CD14-positive monocyte (primary cell): ENCODE measurements at regions not wholly inside any gene's neighbourhood (a gene's known extent, or its start where the extent isn't known, plus 50 kb on each side); places are given as distances from the start of the nearest gene placed in this dataset.

ENCODE experiments used
- DNase-seq, 3 donors: peaks; one replicate each; pipeline ENCODE4 v3.0.0-alpha.2; 2011 to 2022
- H2AFZ ChIP-seq: 2 replicates; pipeline ENCODE4 v1.6.0; 2012; ENCODE audit warnings: mild to moderate bottlenecking, low read depth, low read length, inconsistent platforms; ENCODE audit not compliant: insufficient read depth, poor library complexity, severe bottlenecking
- H3K27ac ChIP-seq, 2 donors: 1 replicate in 1 of 2; 2 replicates in 1 of 2; pipeline ENCODE4 v1.5.1; 2012 to 2013; ENCODE audit warnings: low read length in 2 of 2, control low read depth in 1 of 2, inconsistent platforms in 1 of 2, low read depth in 1 of 2, mild to moderate bottlenecking in 1 of 2
- H3K27me3 ChIP-seq, 2 donors: one replicate each; pipeline versions ENCODE4 v1.6.0 to v1.6.1; 2011 to 2013; ENCODE audit warnings: low read length in 2 of 2; ENCODE audit not compliant: control insufficient read depth in 2 of 2, insufficient read depth in 2 of 2
- H3K36me3 ChIP-seq, 2 donors: replicated peaks in 1 of 2; 1 replicate in 1 of 2; 2 replicates in 1 of 2; pipeline versions ENCODE4 v1.5.1 to v1.6.1; 2012 to 2013; ENCODE audit warnings: low read length in 2 of 2, control low read depth in 1 of 2, inconsistent platforms in 1 of 2, mild to moderate bottlenecking in 1 of 2; ENCODE audit not compliant: insufficient read depth in 2 of 2, control insufficient read depth in 1 of 2
- H3K4me1 ChIP-seq, 2 donors: 1 replicate in 1 of 2; 2 replicates in 1 of 2; pipeline versions ENCODE4 v1.5.1 to v1.6.1; 2012 to 2013; ENCODE audit warnings: low read length in 2 of 2, control low read depth in 1 of 2, inconsistent platforms in 1 of 2, mild to moderate bottlenecking in 1 of 2, moderate library complexity in 1 of 2; ENCODE audit not compliant: insufficient read depth in 2 of 2, control insufficient read depth in 1 of 2
- H3K4me2 ChIP-seq: replicated peaks from 2 replicates; pipeline ENCODE3; 2012; ENCODE audit warnings: low read length, moderate library complexity, mild to moderate bottlenecking; ENCODE audit not compliant: poor library complexity, severe bottlenecking; ENCODE audit errors: extremely low read depth
- H3K4me3 ChIP-seq, 3 experiments: fragments of 200-600 bp in 1 of 3; sonication (generic) in 1 of 3; replicated peaks in 1 of 3; 1 replicate in 2 of 3; 2 replicates in 1 of 3; pipeline ENCODE4 v1.5.1; 2011 to 2013; ENCODE audit warnings: low read length in 3 of 3, mild to moderate bottlenecking in 3 of 3, control low read depth in 2 of 3, low read depth in 2 of 3, inconsistent platforms in 1 of 3, moderate library complexity in 1 of 3
- H3K79me2 ChIP-seq: 2 replicates; pipeline ENCODE4 v1.6.0; 2012; ENCODE audit warnings: mild to moderate bottlenecking, control low read depth, inconsistent platforms, low read length, moderate library complexity; ENCODE audit not compliant: insufficient read depth
- H3K9ac ChIP-seq: 2 replicates; pipeline ENCODE4 v1.6.0; 2017; ENCODE audit warnings: low read length, mild to moderate bottlenecking; ENCODE audit not compliant: insufficient read depth, poor library complexity, severe bottlenecking
- H3K9me3 ChIP-seq, 2 donors: replicated peaks in 1 of 2; 1 replicate in 1 of 2; 2 replicates in 1 of 2; pipeline versions ENCODE4 v1.5.1 to v1.6.1; 2012 to 2013; ENCODE audit warnings: low read length in 2 of 2, control low read depth in 1 of 2; ENCODE audit not compliant: control insufficient read depth in 1 of 2, insufficient read depth in 1 of 2
- H4K20me1 ChIP-seq: 2 replicates; pipeline ENCODE4 v1.6.0; 2012; ENCODE audit warnings: mild to moderate bottlenecking, low read length, control low read depth, moderate library complexity; ENCODE audit not compliant: insufficient read depth
- H3K27ac Mint-ChIP-seq, 7 donors: one replicate each; pipeline ENCODE4 v1.8.0; 2020; ENCODE audit warnings: mild to moderate bottlenecking in 7 of 7, mixed read lengths in 7 of 7, moderate library complexity in 6 of 7, inconsistent platforms in 2 of 7
- H3K27me3 Mint-ChIP-seq, 3 donors: one replicate each; pipeline ENCODE4 v1.8.0; 2021 to 2022; ENCODE audit warnings: low read depth in 3 of 3, mild to moderate bottlenecking in 3 of 3, mixed read lengths in 3 of 3, moderate library complexity in 3 of 3, inconsistent platforms in 1 of 3
- H3K36me3 Mint-ChIP-seq, 2 donors: one replicate each; pipeline ENCODE4 v1.8.0; 2020; ENCODE audit warnings: mixed read lengths in 2 of 2, inconsistent platforms in 1 of 2, mild to moderate bottlenecking in 1 of 2
- H3K4me1 Mint-ChIP-seq: one replicate; pipeline ENCODE4 v1.8.0; 2020; ENCODE audit warnings: mild to moderate bottlenecking, mixed read lengths
- H3K4me3 Mint-ChIP-seq, 2 donors: one replicate each; pipeline ENCODE4 v1.8.0; 2020; ENCODE audit warnings: mild to moderate bottlenecking in 2 of 2, mixed read lengths in 2 of 2, moderate library complexity in 1 of 2
- H3K9me3 Mint-ChIP-seq, 7 donors: one replicate each; pipeline ENCODE4 v1.8.0; 2020 to 2022; ENCODE audit warnings: mixed read lengths in 7 of 7, mild to moderate bottlenecking in 6 of 7, moderate library complexity in 6 of 7, inconsistent platforms in 2 of 7
- CTCF ChIP-seq: fragments of 200-600 bp; IDR thresholded peaks from one replicate; pipeline ENCODE4 v1.8.0; 2022; ENCODE audit warnings: antibody characterized with exemption, mild to moderate bottlenecking
- WGBS: methylation state at CpG from one replicate; pipeline ENCODE4 v1.1.5; 2013; ENCODE audit warnings: missing lambda C conversion rate; ENCODE audit not compliant: insufficient coverage; 5-methylcytosine and 5-hydroxymethylcytosine counted together
- intact Hi-C, 2 donors: fragments of 100-400 bp; cut with micrococcal nuclease; formaldehyde crosslinking; loops; one replicate each; pipeline versions ENCODE4 v1.15.0 to v1.15.1; 2023

GRCh38 chr10:130543794-130544193, 407.6 kb downstream of the GLRX3 start:
- H3K27ac Mint-ChIP-seq: no peak overlapping the region
- Histone ChIP-seq H3K27me3 (no peaks in the 10 kb centered on the region), H2AFZ (no peak overlapping the region), H3K79me2 (no peaks in the 10 kb centered on the region), H3K4me2 (no peak overlapping the region), H3K9ac (no peak overlapping the region), H3K4me3 (no peak overlapping the region), H3K36me3 (no peaks in the 10 kb centered on the region), H3K4me1 (no peaks in the 10 kb centered on the region), H4K20me1 (no peaks in the 10 kb centered on the region), H3K9me3 (no peaks in the 10 kb centered on the region), H3K27ac (no peak overlapping the region)
- DNase-seq: no peak
- peaks cover 0 to 4% (median 0%) of the 10 kb centered on the region in 7 donors for H3K9me3 Mint-ChIP-seq
- H3K4me3 Mint-ChIP-seq: no peak overlapping the region
- WGBS: 77% methylated on average over 7 of the region's 7 CpGs
- H3K27me3 Mint-ChIP-seq: peaks cover 2 to 15% (median 9%) of the 10 kb centered on the region in 3 donors
- TF ChIP-seq CTCF: no peak
- H3K36me3 Mint-ChIP-seq: no peaks in the 10 kb centered on the region
- intact Hi-C loops: no loop called here
- no peaks in the 10 kb centered on the region for H3K4me1 Mint-ChIP-seq

GRCh38 chr10:130545122-130545521, 408.9 kb downstream of the GLRX3 start:
- Mint-ChIP-seq H3K9me3 (peaks cover 0 to 1% (median 0%) of the 10 kb centered on the region in 7 donors), H3K4me1 (no peaks in the 10 kb centered on the region), H3K4me3 (no peak overlapping the region), H3K36me3 (no peaks in the 10 kb centered on the region), H3K27me3 (peaks cover 2 to 15% (median 7%) of the 10 kb centered on the region in 3 donors), H3K27ac (no peak overlapping the region)
- H3K27me3 ChIP-seq: no peaks in the 10 kb centered on the region
- no peaks in the 10 kb centered on the region for H3K36me3 ChIP-seq
- no peaks in the 10 kb centered on the region for H4K20me1 ChIP-seq
- no peak overlapping the region for H3K4me3 ChIP-seq
- WGBS: 86% methylated on average over 1 of the region's 6 CpGs
- no peak overlapping the region for H3K27ac ChIP-seq
- H3K4me2 ChIP-seq: no peak overlapping the region
- TF ChIP-seq CTCF: no peak
- no peak overlapping the region for H2AFZ ChIP-seq
- intact Hi-C loops: no loop called here
- H3K79me2 ChIP-seq: no peaks in the 10 kb centered on the region
- no peaks in the 10 kb centered on the region for H3K4me1 ChIP-seq
- DNase-seq: no peak
- H3K9me3 ChIP-seq: no peaks in the 10 kb centered on the region
- no peak overlapping the region for H3K9ac ChIP-seq
